Omental fat pad (tissue), 3 donors: ENCODE measurements at regions not wholly inside any gene's neighbourhood (a gene's known extent, or its start where the extent isn't known, plus 50 kb on each side); places are given as distances from the start of the nearest gene placed in this dataset.

ENCODE experiments used
- ATAC-seq: fragments of 150-250 bp; one replicate; pipeline ENCODE4 v1.9.1; 2016; ENCODE audit warnings: mild to moderate bottlenecking, moderate library complexity; ENCODE audit not compliant: low FRiP score
- DNase-seq: peaks from one replicate; pipeline ENCODE4 v3.0.0-alpha.2; 2019; ENCODE audit warnings: low spot score
- TF ChIP-seq, protein P1 (sequence below), 3 donors: fragments of 450-650 bp; IDR thresholded peaks; one replicate each; pipeline ENCODE4 v1.5.1; 2016 to 2017; ENCODE audit warnings: antibody characterized with exemption in 3 of 3, mild to moderate bottlenecking in 3 of 3, moderate library complexity in 2 of 3

DNA sequence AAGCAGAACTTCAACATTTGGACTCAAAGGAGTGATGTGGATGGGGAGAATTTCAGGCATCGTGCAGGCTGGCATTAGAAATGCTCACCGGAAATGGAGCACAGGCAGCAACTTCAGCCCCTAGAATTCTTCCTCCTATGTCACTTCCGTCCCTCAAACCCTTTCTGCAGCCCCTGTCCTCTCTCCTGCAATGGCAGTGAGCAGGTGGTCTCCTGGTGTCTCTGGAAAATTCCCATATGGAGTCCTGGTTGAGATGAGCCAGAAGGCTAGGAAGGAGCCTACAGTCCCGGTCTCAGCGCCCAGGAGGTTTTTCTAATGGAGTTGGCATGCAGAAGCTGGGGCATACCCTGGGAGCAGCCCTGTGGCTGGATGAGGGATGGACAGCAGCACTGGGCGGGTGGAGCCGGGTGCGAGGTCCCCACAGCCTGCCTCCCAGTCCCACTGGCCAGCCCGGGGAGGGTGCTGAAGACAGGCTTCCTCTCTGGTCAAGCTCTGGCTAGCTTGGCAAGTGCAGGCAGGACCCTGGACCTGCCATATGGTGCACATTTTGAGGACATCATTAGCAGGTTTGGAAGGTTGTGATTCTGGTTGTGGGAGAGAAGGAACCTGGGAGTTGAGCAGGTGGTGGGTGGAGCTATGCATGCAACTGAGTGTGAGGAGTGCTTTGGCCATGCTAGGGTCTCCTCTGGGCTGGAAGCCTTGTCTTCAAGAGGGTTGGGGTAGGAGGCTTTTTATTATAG is 59.8 kb upstream of the B3GAT1 start:
- TF ChIP-seq, protein P1, sequence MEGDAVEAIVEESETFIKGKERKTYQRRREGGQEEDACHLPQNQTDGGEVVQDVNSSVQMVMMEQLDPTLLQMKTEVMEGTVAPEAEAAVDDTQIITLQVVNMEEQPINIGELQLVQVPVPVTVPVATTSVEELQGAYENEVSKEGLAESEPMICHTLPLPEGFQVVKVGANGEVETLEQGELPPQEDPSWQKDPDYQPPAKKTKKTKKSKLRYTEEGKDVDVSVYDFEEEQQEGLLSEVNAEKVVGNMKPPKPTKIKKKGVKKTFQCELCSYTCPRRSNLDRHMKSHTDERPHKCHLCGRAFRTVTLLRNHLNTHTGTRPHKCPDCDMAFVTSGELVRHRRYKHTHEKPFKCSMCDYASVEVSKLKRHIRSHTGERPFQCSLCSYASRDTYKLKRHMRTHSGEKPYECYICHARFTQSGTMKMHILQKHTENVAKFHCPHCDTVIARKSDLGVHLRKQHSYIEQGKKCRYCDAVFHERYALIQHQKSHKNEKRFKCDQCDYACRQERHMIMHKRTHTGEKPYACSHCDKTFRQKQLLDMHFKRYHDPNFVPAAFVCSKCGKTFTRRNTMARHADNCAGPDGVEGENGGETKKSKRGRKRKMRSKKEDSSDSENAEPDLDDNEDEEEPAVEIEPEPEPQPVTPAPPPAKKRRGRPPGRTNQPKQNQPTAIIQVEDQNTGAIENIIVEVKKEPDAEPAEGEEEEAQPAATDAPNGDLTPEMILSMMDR (IDR thresholded peaks at IDR 0.05): no peak
- ATAC-seq: no peak
- DNase-seq: no peak

DNA sequence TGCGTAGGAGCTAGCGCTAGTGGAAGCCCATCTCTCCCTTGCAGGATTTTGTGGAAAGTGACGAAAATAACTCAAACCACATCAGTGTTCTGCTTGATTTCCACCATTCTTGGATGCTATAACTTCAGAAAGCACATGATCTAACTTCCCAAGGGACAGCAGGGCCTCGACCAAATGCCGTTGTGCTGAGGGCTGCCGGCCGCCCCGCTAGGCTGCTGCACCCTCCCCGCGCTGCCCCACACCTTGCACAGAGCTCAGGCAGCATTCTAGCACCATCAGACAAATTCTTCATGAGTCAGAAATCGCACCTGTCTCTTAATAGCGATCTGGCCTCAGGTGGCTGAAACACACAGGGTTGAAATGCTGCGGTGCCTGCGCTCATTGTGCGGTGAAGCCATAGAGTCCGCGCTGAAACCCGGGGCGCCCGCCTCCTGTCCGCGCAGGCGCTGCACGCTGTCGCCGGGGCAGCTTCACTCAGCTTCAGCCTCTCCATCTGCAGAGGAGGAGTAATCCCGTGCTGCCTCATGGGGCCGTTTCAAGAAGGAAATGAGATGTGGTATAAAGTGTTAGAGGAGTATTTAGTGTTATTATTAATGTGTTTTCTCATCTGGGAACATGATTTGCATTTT is 59.2 kb upstream of the B3GAT1 start:
- TF ChIP-seq, protein P1 (IDR thresholded peaks at IDR 0.05): no peak
- ATAC-seq (no peak), DNase-seq (no peak)

DNA sequence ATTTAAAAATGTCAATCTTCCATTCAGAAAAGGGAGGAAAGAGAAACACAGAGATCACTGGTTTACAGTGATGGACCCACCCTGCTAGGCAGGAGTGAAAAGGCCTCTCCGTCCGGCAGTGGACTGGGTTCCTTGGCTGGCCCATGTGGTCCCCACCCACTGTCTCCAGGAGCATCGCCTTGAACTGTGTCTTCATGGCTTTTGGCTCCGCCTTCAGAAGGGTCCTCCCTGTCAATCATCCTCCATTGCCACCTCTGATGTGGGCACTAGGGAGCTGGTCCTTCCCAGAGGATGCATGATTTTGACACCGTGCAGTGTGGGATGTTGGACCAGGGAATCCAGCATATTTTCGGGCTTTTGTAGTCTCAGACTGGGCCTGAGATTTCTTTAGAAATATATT is 58.2 kb upstream of the B3GAT1 start:
- TF ChIP-seq, protein P1 (IDR thresholded peaks at IDR 0.05): no peak
- DNase-seq (no peak), ATAC-seq (no peak)

DNA sequence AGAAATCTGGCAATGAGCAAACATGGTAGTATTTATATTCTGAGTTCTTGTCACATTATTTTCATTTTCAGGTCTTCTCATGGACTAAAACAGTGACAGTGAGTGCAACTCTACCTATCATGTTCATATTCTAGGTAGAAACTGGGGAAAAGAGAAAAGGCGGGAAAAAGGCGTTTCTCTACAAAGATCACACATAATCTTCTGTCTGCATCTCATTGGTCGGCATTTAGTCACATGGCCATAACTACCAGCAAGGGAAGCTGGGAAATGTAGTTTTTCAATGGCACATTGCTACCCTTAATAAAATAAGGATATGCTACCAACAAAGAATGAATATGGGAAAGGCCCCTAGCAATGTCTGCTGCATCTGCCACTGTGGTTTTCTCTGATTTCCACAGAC is 57.6 kb upstream of the B3GAT1 start:
- ATAC-seq: no peak
- no peak for DNase-seq
- TF ChIP-seq, protein P1 (IDR thresholded peaks at IDR 0.05): no peak

DNA sequence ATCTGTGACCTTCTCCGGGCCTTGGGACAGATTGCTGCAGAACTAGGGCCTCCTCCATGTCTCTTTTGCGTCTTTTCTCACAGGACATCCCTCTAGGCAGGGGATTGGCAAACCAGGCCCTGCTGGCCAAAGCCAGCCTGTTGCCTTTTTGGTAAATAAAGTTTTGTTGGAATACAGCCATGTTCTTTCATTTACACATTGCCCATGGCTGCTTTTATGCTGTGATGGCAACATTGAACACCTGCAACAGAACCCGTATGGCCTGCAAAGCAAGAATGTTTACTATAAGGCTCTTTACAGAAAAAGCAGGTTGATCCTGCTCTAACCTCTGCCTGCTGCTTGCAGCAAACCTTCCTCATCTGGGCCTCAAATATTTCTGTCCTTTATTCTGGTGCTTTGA is 56.8 kb upstream of the B3GAT1 start:
- DNase-seq (no peak), ATAC-seq (no peak)
- TF ChIP-seq, protein P1 (IDR thresholded peaks at IDR 0.05): no peak

DNA sequence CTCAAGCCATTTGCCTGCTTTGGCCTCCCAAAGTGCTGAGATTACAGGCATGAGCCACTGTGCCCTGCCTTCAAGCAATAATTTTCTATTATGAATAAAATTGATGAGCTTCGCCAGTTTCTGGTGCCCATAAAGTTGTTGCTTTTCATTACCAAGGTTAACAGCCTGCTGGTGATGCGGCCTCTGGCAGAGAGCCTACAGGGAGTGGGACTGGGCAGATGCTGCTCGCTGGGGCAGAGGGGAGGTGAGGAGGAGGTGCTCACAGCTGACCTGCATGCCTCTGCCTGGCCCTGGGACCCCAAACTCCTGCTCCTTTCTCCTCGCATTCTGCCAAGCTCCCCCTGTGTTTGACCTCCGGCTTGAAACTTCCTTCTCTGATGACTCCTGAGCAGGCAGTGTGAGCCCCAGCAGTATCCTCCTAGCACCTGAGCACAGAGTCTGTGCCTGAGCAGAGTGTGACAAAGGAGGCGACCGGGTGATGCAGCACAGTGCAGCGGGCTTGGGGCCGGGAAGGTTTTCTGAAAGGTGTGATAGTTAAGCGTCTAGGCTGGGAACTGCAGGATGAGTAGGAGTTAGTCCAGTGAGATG is 56.1 kb upstream of the B3GAT1 start:
- TF ChIP-seq, protein P1 (IDR thresholded peaks at IDR 0.05): no peak
- ATAC-seq: no peak
- no peak for DNase-seq
